Left renal cortex interstitium (tissue), 4 donors: ENCODE measurements at regions not wholly inside any gene's neighbourhood (a gene's known extent, or its start where the extent isn't known, plus 50 kb on each side); places are given as distances from the start of the nearest gene placed in this dataset.

Source experiments
- DNase-seq, 4 donors: peaks; one replicate each; pipeline ENCODE4 v3.0.0-alpha.2; 2013; ENCODE audit warnings: low read depth in 4 of 4, low spot score in 2 of 4, missing footprints in 1 of 4

DNA sequence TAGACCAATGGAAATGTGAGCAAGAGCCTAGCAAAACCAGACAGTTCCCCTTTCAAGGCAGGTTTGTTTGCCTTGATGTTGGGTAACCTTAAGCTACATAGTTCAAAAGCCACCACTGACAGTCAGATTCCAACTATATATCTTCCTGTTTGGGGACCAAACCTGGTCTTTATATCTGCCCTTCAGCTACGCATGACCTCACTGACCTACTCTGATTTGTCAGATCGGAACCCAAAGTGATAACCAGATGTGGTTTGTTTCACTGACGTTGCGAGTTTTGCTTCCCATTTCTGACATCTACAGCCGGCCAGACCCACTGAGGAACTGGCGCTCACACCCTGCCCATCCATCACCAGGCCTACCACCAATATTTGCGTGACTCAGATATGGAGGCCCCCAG, 361.1 kb upstream of the CHRM3 start:
- no peak for DNase-seq

DNA sequence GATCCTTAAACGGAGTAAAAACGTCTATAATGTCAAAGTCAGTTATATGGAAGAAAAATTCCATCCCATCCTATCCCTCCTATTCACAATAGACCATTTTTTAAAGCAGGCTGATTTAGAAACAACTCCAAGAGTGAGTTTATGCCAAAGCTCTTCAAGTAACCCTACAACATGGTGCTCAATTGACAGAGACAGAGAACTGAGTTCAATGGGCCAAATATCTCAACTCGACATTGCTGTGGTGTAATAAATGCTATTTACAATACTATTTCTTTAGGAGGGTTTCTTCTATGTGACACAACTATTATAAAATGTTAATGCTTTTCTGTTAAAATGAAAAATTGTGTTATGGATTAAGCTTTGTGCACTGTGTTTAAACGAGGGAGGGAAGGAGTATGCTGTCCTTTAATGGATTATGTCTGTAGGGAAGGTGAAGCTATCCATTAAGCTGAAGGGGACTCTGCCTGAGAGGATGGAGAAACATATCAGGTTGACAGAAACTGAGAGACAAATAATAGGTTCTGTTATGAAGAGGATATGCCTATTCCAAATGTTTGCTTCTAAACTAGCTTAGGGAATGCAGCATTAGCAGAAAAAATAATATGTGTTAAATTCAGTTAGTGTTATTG, 362.5 kb upstream of the CHRM3 start:
- no peak for DNase-seq

DNA sequence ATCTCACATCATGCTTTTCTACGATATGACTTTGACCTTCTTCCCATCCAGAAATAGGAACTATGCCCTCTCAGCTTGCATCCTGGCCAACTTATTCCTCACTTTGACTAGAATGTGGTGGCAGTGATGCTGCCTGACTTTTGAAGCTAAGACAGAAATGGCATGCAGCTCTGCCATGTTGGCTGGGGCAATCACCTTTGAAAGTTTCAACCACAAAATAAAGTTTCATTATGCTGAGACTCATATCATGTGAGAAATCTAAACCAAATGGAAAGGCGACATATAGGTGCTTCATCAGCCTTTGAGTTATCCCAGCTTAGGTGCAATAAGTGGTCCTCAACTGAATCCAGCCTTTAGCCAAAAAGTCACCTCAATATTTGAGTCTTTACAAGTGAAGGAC, 370.0 kb upstream of the CHRM3 start:
- no peak for DNase-seq

DNA sequence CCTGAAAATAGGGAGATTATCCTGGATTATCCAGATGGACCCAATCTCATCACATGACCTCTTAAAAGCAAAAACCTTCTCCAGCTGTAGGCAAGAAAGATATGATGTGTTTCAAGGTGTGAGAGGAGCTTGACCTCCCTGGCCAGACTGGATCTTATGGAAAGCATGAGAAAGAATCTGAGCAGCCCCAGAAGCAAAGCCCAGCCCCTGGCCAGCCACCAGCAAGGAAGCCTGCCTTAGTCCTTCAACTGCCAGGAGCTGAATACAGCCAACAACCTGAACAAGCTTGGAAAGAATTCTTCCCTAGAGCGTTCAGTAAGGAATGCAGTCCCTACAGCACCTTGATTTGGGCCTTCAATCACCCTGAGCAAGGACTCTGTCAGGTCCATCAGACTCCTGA, 375.0 kb upstream of the CHRM3 start:
- no peak for DNase-seq

DNA sequence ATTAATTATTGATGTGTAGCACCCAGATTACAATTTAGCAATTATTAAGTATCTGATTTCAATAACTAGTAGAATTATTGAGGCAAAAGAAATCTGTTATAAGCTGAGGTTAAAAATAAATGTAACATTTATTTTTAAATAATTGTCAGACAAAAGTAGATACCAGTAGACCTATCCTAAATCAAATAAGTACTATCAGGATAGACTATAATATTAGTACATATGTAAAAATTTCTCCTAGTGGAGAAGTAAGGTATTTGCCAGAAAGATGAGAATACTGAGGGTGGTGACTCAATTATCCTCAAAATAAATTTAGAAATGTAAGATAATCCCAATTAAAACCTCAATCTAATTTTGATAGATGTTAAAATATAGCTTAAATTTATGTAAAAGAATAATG, 377.8 kb upstream of the CHRM3 start:
- no peak for DNase-seq

DNA sequence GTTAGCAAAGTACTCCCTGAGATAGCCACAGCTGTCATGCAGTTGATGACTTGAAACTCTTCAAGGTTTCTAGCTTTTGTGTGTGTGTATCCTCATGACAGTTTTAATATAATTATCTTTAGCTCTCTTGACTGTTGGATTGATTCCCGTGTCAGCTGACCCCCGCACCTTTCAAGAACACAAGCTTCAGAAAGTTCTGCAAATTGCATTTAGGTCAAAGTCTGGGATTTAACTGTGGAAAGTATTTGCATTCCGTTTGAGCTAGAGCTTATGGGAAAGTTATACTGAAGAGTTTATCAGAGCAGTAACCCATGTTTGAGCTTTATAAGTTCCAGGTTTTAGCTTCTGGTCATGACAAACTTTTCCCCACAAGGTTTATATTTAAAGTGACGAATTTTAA, 380.1 kb upstream of the CHRM3 start:
- DNase-seq: no peak

DNA sequence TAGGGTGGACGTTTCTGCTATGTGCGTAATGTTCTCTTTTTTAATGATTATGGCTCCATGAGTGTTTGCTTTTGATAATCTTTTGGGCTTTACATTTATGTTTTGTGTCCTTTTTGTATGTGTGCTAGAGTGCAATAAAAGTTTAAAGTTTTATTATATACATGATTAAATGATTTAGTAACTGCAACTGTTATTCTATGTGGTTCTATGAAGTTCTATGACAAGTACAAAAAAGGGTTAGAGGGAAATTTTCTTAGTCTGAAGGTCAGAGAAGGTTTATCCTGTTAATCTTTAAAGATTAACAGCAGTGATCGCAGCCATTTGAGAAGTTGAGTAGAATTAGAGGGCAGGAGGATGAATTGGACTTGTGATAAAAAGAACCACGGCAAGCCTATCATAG, 386.4 kb upstream of the CHRM3 start:
- DNase-seq: no peak

DNA sequence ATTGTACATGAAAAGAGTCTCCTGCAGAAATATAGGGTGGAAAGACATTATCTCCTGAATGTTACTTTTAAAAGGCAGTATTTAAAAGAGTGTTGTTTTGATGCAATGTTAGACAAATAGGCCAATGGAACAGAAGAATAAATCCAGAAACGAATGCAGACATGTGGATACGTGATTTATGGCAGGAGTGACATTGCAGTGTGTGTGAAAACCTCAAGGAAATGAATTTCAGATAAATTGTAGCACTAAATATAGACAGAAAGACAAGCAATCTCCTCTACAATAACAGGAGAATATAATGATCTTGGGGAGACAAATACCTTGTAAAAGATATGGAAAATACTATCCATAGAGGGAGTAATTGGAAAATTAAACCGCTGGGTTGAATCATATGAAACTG, 387.8 kb upstream of the CHRM3 start:
- DNase-seq: no peak

DNA sequence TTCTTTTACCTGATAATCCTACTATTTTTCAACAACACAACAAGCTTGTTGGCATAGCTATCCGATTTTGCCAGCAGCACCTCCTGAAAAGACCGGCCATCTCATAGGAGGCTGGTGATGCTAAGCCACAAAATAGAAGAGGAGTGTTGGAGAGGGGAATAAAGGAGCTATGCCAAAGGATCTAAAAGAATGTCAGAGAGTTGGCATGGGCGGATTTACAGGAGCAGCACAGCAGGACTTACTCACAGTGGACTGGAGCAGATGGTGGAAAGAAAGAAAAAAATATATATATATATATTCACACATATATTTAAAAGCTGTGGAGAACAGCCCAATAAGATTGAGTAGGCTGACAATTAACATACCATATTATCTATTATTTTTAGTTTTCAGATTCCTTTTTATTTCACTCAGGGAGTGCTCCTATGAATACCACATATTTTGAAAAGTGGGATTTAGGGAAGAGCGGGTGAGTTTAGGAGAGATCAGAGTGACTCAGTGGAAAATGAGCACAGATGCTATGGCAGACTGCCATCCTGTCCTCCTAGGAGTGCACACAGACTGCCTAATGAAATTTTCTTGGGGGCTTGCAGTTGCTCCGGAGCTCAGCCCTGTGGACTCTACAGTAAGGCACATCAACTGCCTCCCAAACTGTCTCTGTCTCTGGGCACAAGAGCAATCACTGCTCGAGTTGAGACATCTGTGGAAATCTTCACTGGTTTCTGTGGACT, 394.4 kb upstream of the CHRM3 start:
- DNase-seq: no peak

DNA sequence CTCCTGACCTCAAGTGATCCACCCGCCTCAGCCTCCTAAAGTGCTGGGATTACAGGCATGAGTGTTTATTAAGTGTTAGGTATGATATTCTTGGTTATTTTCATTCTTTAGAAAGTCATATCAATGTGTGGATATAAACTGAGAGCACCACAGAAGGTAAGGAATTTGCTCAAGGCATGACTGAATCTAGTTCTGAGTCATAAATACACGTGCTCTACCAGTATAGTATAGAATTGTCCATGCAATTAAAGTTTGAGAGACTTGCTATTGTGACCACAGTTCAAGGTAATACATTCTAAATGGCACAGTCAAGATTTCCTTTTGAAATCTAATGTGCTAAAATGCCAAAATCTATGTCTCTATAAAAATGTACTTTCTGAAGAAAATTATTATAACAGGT, 401.1 kb upstream of the CHRM3 start:
- no peak for DNase-seq

DNA sequence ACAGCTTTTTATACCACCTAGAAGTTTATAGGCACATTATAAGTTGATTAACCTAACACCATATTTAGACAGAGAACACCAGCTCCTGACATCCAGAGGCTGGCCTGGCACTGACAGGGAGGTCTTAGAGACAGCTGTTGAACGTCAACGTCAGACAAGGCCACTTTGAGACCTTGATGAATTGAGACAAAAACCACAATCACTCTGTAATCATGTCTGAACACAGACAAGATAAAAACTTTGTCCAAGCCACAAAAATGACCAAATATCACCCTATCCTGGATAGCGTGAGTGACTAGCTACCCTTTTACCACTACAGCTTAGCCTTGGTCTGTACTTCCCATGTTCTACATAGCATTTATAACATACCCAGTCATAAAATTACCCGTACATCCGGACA, 403.6 kb upstream of the CHRM3 start:
- DNase-seq: no peak

DNA sequence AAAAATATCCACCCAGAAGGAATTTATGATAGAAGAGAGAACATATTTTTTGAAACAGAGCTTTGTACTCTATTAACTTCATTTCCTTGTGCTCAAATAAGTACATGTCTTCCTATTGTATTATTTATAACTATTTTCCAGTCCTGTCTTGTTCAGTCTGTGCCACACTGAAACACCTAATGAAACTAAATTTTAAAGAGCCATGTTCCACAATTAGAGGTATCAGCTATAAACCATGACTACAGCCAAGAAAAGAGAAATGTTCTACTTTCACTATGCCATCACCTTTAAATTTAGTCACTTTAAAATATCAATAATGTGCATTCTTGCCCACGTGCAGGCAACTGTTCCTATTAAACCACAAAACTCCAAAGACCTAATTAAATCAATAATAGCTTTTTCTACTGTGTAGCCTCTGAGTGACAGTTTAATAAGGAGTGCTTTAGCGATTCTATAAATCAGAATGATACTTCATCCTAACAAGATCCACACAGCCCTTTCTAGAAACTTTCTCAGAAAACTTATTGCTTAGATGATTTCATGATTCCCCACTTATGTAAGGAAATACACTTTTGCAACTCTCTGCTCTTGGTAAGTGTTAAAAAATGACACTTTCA, 404.9 kb upstream of the CHRM3 start:
- no peak for DNase-seq

DNA sequence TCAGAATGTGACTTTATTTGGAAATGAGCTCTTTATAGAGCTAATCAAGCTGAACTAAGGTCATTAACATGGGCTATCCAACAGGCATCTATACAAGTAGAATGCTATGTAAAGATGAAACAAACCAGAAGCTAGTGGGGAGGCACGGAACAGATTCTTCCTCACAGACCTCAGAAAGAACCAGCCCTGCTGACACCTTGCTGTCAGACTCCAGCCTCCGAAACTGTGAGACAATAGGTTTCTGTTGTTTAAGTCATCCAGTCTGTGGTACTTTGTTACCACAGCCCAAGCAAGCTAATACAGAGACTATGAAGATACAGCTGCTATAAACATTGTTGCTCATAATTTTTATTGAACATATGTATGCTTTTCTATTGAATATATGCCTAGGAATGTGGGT, 406.3 kb upstream of the CHRM3 start:
- DNase-seq: no peak

DNA sequence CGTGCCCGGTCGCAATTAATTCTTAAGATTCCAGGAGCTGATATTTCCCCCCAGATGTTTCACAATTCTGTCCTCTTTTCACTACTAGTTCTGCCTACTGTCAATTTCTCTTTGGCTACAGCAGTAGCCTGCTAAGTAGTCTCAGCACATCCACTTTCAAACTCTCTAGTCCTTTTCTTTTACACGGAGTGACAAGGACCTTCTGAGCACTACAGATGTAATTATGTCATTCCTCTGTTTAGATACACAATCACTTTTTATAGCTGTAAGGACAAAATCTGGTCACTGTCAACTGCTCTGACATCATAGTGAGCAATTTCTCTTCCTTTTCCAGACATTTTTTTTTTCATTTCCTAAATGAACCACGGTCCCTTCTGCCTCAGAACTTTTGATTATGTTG, 421.7 kb upstream of the CHRM3 start:
- no peak for DNase-seq

DNA sequence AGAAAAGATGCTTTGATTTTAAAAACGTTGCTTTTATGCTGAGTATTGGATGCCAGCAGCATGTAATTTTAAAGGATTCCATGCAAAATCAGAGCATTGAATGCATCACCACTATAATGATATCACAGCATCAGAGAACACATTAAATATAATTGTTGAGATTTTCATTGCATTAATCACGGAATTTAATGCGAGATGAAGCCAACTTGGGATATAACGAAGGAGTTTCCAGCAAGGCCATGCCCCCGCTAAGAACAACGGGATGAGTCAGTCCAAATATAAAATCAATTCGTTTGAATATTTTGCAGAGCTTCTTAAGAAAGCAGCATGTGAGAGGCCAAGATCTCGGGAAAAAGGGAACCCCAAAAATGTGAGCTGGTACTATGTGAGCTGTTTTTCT, 423.4 kb upstream of the CHRM3 start:
- no peak for DNase-seq

DNA sequence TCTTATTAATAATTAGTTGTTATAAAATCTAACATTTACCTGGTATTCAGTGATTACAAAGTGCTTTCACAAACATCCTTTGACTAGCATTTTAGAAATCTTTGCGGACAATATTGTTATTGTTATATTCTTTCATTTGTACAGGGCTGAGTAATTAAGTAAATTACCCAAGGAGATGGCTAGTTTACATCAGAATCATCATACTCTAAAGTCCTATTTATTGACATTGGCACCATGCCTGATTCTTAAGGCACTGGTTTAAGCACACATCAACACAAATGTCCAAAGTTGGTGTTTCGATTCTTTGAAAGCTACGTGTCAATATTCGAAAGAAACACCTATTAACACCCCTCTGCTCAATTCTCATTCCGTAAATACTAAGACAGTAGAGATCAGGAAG, 424.6 kb upstream of the CHRM3 start:
- no peak for DNase-seq

DNA sequence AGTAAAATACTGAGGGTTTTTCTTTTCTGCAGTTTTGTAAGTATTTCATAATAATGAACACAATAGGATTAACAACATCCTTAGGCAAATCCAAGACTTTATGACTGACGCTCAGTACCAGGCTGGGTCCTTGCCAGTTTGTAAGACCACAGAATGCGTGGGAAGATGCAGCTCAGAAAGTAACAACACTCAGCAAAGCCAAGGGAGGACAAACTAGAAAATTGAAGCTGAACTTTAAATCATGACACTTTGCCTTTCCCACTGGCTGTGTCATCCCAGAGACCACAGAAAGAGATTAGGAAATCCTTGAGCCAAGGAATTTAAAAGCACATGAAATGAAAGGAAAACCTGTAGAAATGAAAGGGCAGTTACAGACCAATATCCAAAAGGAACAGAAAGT, 426.3 kb upstream of the CHRM3 start:
- DNase-seq: no peak

DNA sequence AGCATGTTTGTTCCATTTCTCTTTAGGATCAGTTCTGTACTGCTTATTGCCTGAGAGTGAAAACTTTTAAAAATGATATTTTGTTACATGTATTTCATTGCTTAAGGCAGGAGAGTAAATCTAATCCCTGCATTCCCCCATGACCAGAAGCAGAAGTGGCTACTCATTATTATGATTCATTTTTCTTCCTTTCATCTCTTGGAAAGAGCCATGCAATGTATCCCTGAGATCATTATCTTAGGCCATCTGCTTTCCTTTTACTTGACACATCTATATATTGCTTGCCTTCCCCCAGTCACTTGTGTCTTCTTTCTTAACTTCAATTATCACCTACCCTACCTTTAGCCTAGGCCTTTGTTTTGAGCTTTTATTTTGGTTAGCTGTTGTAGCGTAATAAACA, 430.4 kb upstream of the CHRM3 start:
- no peak for DNase-seq

DNA sequence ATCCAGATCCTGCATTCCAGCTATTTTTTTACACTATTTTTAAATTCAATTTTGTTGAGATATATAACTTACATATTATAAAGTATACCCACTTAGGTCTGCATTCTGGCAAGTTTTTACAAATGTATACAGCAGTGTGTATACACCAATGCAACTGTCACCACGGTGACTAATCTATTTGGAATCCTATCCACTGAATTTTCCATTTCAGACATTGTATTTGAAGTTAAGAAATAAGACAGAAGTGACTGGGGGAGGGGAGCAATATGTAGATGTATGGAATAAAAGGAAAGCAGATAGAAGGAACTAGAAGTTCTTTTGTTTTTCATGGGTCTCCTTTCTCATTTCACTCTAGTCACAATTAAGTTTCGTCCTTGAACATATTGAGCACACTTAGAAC, 431.5 kb upstream of the CHRM3 start:
- DNase-seq: no peak

DNA sequence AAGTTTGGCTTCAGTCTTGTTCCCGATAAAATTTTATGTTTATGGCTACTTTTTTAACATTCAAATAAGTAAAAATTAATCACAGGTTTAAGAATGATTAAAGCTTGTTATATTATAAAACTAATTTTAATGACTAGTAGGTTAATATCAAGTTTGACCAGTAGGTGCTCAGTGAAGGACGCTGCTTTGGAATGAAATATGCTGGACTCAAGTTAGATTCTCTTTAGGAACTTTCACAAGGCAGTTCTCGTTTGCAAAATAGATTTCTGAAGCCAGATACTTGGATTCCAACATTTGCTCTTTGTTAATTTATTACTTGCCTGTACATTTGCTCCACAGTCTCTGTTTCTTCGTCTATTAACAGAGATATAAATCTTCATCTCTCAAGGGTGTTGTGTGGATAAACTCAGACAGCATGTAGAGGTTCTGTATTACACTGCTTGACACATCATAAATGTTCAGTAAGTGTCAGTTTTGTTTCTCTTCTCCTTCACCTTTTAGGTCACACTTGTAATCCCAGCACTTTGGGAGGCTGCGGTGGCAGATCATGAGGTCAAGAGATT, 432.8 kb upstream of the CHRM3 start:
- no peak for DNase-seq

DNA sequence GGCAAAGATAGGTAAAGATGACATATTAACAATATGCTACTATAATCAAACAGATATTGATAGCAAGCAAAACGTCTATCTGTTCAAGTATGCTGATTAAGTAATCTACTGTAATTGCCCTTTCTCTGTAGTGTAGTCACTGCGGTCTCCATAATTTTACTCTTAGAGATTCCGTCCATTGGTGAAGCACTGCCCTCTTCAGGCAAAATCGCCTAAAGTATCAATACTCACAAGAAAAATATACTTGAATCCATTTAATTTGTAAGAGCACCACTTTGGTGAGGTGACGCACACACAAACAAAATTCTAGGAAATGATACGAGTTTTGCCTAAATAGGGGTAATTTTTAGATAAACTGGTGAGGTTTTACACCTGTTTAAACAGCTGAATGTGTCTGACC, 434.6 kb upstream of the CHRM3 start:
- peak in 1 of 4 donors; percentile 19 for DNase-seq

DNA sequence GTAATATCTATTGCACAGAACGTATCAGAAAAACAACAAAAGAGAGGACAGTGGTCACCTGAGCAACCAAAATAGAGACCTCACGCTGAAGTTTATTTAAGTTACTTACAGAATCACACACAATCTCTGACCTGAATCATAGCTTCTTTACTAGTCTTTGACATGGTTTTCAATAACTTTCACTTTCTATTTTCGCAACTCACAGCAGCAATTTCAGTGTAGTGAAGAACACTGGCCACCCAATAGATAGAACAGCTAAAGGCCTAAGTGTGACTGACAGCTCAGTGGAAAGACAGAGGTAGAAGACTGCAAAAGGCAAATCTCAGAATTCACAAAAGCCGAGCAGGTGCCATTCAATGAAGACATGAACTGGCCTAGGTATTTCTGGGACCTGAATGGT, 435.6 kb upstream of the CHRM3 start:
- DNase-seq: no peak
